ENCODE measurements at regions not wholly inside any gene's neighbourhood (a gene's known extent, or its start where the extent isn't known, plus 50 kb on each side); places are given as distances from the start of the nearest gene placed in this dataset.
"Not testable (repeated sequence)": the region's sequence is repeated elsewhere in the genome, so short reads cannot be mapped to it uniquely, and the experiment has no call there.

- Mint-ChIP-seq H3K4me3 (ENCODE audit: low read depth) (no peak overlapping the region), H3K36me3 (ENCODE audit: insufficient read depth) (no peaks in the 10 kb centered on the region), H3K9me3 (ENCODE audit: low read depth) (no peaks in the 10 kb centered on the region), H3K27me3 (no peaks in the 10 kb centered on the region), H3K27ac (no peak overlapping the region), H3K4me1 (ENCODE audit: low read depth) (no peaks in the 10 kb centered on the region)
- no peak for DNase-seq (ENCODE audit: low spot score, unreplicated experiment)
- no peak for TF ChIP-seq CTCF (IDR thresholded peaks at IDR 0.05; ENCODE audit: unreplicated experiment)
Observed at GRCh38 chr16:22648941-22649340, 138.2 kb downstream of the NPIPB5 start.

GRCh38 chr16:22651111-22651817 is 140.6 kb downstream of the NPIPB5 start:
- H3K4me1 Mint-ChIP-seq (ENCODE audit: low read depth); DNase-seq (ENCODE audit: low spot score, unreplicated experiment); H3K36me3 Mint-ChIP-seq (ENCODE audit: insufficient read depth); H3K27me3 Mint-ChIP-seq; H3K9me3 Mint-ChIP-seq (ENCODE audit: low read depth); H3K4me3 Mint-ChIP-seq (ENCODE audit: low read depth); H3K27ac Mint-ChIP-seq: not testable (repeated sequence)

- H3K27me3 Mint-ChIP-seq = no peaks in the 10 kb centered on the region
- no peaks in the 10 kb centered on the region for H3K9me3 Mint-ChIP-seq (ENCODE audit: low read depth)
- H3K4me1 Mint-ChIP-seq (ENCODE audit: low read depth) = no peaks in the 10 kb centered on the region
- TF ChIP-seq CTCF (IDR thresholded peaks at IDR 0.05; ENCODE audit: unreplicated experiment) = no peak
- no peak overlapping the region for H3K27ac Mint-ChIP-seq
- no peak overlapping the region for H3K4me3 Mint-ChIP-seq (ENCODE audit: low read depth)
- no peak for DNase-seq (ENCODE audit: low spot score, unreplicated experiment)
- H3K36me3 Mint-ChIP-seq (ENCODE audit: insufficient read depth) = no peaks in the 10 kb centered on the region
Observed at GRCh38 chr16:22652463-22652845, 141.8 kb downstream of the NPIPB5 start.

- TF ChIP-seq CTCF (IDR thresholded peaks at IDR 0.05; ENCODE audit: unreplicated experiment) = no peak
- no peaks in the 10 kb centered on the region for H3K9me3 Mint-ChIP-seq (ENCODE audit: low read depth)
- H3K4me1 Mint-ChIP-seq (ENCODE audit: low read depth) = no peaks in the 10 kb centered on the region
- no peaks in the 10 kb centered on the region for H3K27me3 Mint-ChIP-seq
- no peak for DNase-seq (ENCODE audit: low spot score, unreplicated experiment)
- H3K36me3 Mint-ChIP-seq (ENCODE audit: insufficient read depth) = no peaks in the 10 kb centered on the region
- no peak overlapping the region for H3K4me3 Mint-ChIP-seq (ENCODE audit: low read depth)
- H3K27ac Mint-ChIP-seq = no peak overlapping the region
Observed at GRCh38 chr16:22653876-22654275, 143.2 kb downstream of the NPIPB5 start.

- not testable (repeated sequence) for H3K27ac Mint-ChIP-seq; H3K4me1 Mint-ChIP-seq (ENCODE audit: low read depth); H3K9me3 Mint-ChIP-seq (ENCODE audit: low read depth); H3K4me3 Mint-ChIP-seq (ENCODE audit: low read depth); DNase-seq (ENCODE audit: low spot score, unreplicated experiment); H3K27me3 Mint-ChIP-seq; H3K36me3 Mint-ChIP-seq (ENCODE audit: insufficient read depth)
Observed at GRCh38 chr16:22656573-22656972, 145.9 kb downstream of the NPIPB5 start.

- Mint-ChIP-seq H3K27ac (no peak overlapping the region), H3K27me3 (no peaks in the 10 kb centered on the region), H3K4me3 (ENCODE audit: low read depth) (no peak overlapping the region), H3K4me1 (ENCODE audit: low read depth) (no peaks in the 10 kb centered on the region), H3K9me3 (ENCODE audit: low read depth) (no peaks in the 10 kb centered on the region), H3K36me3 (ENCODE audit: insufficient read depth) (no peaks in the 10 kb centered on the region)
- no peak for DNase-seq (ENCODE audit: low spot score, unreplicated experiment)
- TF ChIP-seq CTCF (IDR thresholded peaks at IDR 0.05; ENCODE audit: unreplicated experiment) = no peak
Observed at GRCh38 chr16:22659933-22660332, 149.2 kb downstream of the NPIPB5 start.

Measured in progenitor cell of endocrine pancreas (in vitro differentiated cells).